NCI-H146 treated with DMSO at 0.1 percent for 48 hours (cell line): ENCODE measurements at regions not wholly inside any gene's neighbourhood (a gene's known extent, or its start where the extent isn't known, plus 50 kb on each side); places are given as distances from the start of the nearest gene placed in this dataset.
"Not testable (repeated sequence)": the region's sequence is repeated elsewhere in the genome, so short reads cannot be mapped to it uniquely, and the experiment has no call there.

Experiments used
- DNase-seq: peaks from one replicate; lab custom pipeline; 2025; ENCODE audit not compliant: unreplicated experiment; lab: John Stamatoyannopoulos, UW

DNA sequence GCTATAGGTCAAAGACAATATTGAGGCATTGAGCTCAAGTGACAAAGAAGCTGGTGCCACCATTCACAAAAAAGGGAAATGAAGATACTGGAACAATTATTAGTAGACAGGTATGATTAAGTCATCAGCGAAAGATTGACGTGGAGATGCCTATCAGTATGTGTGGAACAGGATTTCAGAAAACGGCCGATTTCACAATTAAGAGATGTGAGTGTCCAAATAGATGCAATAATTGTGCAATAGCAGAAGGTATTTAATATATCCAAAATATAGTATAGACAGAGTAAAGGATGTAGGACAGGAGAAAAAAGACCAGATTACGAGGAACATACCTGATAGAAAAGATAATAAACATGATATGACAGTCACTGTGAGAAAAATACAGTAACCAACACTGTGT lies 433.1 kb downstream of the C12orf50 start:
- DNase-seq: no peak

DNA sequence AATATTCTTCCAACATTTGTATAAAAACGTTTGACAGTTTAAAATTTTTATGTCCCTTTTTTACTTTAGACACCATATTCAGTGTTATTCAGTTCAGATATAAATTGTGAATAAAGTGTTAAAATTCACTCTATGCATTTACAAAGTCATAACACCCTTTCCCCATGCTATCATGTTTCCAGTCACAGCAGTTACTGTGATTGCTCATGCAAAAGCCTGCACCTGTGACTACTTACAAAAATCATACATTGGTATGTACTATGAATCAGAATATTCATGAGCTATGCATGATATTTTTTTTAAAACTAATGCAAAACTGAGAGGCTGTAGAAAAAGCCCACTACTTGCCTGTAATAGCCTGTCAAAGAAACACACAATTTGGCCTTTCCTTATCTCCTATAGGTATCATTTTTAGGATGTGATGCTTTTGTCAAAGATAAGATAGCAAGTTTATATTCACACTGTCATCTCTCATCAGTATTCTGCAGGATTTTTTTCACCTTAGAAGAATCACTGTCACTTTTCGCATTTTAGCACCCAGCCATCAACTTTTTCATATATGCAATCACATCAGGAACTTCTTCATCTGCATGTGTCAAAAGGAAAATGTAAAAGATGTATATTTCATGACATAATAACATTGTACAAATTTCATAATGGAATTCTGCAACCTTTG lies 443.2 kb downstream of the C12orf50 start:
- no peak for DNase-seq

DNA sequence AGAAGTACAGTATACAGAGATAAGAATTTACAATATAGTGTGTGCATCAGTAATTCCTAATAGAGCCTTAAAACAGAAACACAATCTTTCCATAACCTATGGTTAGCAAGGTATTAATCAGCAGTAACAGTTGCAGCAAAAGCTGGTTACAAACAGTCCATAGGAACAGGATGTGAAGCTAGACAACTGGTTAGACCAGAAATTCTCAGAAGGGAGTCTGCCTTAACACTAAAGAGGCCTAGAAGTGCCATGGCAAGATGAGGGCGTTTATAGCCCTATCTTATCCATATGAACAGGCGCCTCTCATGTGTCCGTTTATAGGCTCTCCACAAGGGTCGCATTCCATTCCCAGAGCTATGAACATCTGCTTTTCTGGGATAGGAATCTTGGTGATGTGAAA lies 450.1 kb downstream of the C12orf50 start:
- DNase-seq: not testable (repeated sequence)

DNA sequence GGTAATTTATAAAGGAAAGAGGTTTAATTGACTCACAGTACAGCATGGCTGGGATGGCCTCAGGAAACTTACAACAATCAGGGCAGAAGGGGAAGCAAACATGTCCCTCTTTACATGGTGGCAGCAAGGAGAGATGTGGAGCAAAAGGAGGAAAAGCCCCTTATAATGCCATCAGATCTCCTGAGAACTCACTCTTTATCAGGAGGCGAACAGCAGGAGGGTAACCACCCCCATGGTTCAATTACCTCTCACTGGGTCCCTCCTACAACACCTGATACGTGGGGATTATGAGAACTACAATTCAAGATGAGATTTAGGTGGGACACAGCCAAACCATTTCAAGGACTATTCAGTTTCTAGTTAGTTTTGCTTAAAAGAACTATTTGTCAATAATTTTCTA lies 453.3 kb downstream of the C12orf50 start:
- no peak for DNase-seq

DNA sequence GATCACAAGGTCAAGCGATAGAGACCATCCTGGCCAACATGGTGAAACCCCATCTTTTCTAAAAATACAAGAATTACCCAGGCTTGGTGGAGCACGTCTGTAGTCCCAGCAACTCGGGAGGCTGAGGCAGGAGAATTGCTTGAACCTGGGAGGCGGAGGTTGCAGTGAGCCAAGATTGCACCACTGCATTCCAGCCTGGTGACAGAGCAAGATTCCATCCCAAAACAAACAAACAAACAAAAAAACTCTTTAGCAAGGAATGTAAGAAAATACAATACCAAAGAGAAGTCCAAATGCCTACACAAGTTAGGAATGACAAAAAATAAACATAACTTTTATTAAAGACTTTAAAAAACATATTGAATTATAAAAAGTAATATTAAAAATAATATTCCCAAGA lies 462.3 kb downstream of the C12orf50 start:
- not testable (repeated sequence) for DNase-seq

DNA sequence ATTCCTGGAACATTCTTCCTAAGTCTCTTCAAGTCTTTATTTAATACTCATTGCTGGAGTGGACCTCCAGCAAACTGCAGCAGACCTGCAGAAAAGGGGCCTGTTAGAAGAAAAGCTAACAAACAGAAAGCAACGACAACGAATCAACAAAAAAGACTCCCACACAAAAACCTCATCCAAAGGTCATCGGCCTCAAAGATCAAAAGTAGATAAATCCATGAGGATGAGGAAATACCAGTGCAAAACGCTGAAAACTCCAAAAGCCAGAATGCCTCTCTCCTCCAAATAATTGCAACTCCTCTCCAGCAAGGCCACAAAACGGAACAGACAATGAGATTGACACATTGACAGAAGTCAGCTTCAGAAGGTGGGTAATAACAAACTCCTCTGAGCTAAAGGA lies 472.2 kb downstream of the C12orf50 start:
- DNase-seq: no peak

DNA sequence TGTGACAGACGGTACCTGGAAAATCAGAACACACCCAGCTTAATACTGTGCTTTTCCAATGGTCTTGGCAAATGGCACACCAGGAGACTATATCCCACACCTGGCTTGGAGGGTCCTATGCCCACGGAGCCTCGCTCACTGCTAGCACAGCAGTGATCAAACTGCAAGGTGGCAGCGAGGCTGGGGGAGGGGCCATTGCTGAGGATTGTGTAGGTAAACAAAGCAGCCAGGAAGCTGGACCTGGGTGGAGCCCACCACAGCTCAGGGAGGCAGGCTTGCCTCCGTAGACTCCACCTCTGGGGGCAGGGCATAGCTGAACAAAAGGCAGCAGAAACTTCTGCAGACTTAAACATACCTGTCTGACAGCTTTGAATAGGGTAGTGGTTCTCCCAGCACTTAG lies 498.0 kb downstream of the C12orf50 start:
- DNase-seq: not testable (repeated sequence)

DNA sequence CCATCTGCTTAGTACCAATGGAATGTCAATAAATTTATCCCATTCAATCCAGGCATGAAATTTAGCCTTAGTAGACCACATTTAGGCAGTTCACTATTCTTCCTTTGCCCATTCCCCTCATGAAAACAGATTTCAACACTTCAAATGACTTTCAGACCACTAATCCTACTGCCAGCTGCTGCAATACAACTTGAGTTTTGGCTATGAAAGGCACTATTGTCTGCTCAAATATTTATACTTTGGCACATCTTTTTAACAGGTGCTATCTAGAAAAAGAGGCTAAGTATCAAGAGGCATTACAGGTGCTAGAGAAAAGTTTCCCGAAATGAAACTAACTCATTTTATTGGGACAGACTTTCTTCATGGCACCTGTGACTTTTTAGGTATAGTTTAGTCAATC lies 499.8 kb downstream of the C12orf50 start:
- DNase-seq: no peak

DNA sequence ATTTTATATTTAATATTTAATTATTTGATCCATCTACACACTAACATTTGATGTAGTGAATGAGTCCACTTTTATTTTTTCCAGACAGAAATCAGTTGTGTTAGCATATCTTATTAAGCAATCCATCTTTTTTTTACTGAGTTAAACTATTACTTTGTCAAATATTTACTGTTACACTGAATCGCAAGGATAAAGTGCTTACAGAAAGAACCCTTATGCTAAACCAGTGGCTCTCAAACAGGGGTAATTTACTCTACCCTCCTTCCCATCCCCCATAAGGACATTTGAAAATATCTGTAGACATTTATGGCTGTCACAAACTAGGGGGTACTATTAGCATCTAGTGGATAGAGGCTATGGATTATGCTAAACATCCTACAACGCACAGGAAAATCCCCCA lies 508.2 kb downstream of the C12orf50 start:
- DNase-seq: no peak

DNA sequence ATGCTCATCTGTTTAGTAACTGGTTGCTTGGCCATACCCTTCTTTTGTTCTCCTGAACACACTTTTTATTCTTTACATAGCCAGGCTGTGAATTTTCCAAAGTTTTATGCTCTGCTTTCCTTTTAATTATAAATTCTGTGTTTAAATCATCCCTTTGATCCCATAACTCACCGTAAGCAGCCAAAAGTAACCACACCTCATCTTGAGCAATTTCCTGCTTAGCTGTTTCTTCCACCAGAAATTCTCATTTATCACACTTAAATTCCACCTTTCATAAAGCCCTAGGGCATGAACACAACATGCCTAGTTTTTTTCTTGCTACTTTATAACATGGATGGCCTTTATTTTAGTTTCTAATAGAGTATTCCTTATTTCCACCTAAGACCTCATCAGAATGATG lies 510.7 kb downstream of the C12orf50 start:
- DNase-seq: no peak

DNA sequence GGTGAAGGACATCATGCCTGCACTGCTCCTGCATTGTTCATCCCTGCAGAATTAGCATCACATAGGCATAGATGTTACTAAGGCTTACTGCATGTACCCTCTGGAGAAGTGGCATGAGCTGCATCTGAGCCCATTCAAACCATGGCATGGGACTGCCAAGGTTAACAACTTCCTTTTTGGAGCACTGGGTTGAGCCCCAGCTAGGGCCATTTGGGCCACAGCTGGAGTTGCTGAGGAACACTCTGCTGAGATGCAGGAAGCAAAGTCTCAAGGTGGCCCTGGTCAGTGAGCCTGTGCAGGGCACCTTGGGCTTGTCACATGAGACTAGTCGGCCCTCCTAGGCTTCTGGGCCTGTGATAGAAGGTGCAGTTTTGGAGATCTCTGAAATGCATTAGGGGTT lies 511.2 kb downstream of the C12orf50 start:
- DNase-seq: no peak

DNA sequence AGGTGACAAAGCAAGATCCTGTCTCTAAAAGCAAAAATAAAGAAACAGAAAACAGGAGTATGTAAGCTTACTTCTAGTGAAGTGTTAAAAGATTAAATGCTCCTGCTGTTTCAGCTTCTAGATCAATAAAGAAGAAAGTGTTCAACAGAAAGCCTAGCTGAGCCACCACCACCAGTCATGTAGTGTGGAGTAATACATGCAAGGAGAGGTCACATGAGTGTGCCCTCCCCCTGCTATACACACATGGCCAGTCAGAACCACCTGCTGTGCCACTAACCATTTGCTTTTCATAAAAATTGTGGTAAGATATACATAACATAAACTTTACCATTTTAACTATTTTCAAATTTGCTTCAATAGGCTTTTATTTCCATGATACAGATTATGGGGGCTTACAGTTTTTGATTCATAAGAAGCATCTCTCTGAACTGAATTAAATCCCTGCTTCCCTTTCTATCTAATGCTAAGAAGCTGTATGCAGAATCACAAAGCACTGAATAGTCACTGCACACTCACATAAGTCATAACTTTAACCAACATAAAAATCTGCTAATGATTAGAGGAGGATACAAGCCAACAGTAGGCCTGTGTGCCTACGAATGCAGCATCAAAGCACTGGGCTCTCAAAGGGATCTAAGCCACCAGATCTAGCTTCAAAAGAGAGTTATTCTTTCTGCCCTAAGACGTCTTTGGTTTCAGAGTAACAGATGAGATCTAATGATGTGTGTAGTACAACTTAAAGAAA lies 515.5 kb downstream of the C12orf50 start:
- DNase-seq: no peak

DNA sequence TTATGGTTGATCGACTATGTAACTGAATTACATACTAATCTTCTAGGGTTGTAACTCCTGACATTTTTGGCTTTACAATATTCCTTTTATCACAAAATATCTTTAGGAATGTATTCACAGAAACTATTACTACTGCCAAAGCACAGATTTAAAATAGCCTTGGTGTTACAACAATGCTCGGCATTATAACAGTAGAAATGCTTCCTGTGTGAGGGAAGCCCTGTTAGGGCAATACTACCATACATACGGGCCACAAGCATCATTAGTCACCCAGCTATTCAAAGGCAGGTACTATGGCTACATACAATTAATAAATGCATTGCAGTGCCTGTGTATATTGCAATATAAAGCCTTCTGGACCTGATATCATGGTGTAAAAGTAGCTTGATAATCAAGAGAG lies 517.8 kb downstream of the C12orf50 start:
- no peak for DNase-seq

DNA sequence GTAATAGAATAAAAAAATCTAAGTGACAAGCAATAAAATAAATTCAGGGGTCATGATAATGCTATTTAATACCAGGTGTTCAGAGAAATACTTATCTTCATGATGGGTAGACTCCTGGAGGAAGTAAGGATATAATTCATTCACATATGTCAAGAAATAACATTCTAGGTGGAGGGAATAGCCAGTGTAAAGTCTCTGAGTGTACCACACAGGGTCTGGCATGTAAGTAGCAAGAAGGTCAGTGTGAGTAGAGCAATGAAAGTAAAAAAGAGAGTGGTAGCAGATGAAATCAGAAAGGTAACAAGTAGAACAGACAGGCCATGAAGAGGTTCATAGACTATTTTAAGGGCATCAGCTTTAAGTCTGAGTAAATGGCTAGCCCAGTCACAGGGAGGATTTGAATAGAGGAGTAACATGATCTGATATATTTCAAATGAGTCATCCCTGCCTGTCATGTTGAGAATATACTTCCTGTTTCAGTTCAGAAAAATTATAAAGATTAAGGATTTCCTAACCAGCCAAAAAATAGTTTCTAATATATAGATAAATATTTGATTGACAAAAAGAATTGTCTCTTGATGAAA lies 519.9 kb downstream of the C12orf50 start:
- DNase-seq: no peak

DNA sequence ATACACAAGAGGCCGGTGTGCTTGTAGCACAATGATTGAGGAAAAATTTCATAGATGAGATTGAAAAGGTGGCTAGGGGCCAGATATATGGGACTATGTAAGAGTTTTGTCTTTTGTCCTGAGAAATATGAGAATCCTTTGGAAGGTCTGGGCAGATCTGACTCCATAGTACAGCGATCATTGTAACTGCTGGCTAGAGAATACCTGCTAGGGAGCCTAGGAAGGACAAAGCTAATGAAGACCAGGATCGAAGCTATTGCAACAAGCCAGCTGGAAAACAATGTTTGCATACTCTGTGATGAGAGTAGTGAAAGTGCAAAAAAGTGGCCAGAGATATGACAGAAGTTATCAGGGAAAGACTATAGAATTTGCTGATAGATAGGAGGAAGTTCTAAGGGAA lies 537.6 kb downstream of the C12orf50 start:
- no peak for DNase-seq

DNA sequence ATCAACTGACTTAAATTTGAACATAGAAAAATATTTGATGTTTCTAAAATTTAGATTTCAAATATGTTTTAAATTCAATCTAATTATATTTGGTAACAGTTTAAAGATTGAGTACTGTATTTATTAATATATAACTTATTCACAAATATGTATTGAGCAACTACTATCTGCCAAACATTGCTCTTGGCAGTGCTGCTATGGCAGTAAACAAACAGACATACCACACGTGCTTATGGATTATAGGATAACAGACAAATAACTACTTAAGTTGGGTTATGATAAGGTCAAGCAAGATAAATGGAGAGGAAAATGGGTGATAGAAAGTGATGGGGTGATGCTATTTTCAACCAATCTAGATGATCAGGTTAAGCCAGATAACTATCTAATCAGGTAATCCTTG lies 538.1 kb downstream of the C12orf50 start:
- DNase-seq: no peak

DNA sequence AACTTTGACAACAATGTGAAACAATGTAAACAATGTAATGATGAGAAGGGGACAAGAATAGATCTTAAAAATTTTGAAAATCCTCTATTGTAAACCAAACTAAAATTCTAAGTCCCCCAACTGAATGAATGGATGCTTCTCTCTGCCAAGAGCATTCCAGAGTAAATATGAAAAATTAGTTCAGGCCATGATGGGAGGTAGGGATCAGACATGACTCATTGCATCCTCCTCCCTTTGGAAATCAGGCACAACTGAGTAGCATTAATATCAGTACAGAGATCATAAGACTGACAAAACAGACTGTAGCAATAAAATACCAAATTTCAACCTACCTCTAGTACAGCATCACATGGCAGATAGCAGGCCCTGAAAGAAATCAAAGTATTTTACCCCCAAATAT lies 559.9 kb downstream of the C12orf50 start:
- no peak for DNase-seq

DNA sequence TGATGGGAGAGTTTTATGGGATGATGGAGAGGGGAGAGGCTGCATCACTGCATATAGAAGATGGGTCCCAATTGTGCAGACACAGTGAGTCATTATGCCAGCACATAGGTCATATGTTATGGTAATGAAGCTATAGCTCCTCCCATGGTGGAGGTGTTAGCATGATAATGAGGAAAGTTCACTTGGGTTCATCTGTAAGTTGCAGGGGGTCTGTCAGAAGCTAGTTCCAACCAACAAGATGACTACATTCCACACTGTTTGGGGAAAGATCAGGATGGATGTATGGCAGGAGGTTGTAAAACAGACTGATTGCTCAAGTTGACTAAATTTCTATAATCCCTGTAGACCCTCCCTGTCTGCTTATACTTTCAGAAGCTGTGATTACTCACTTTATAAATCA lies 561.3 kb downstream of the C12orf50 start:
- no peak for DNase-seq

DNA sequence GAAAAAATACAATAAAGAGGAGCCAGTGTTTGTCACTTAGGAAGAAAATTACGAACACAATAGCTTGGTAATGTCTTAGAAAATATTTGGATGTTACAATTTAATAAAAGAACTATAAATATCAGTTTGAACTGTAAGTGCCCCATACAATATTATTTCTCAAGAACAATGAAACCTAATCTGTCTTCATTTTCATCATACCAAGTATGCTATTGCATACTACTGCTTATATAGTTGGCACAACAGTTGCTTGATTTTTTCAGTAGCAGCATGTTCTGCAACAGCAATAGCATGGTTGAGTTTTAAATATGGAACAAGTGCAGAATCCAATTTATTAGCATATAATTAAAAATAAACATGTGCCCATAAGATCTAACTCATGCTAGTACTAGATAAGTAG lies 564.6 kb downstream of the C12orf50 start:
- DNase-seq: no peak

DNA sequence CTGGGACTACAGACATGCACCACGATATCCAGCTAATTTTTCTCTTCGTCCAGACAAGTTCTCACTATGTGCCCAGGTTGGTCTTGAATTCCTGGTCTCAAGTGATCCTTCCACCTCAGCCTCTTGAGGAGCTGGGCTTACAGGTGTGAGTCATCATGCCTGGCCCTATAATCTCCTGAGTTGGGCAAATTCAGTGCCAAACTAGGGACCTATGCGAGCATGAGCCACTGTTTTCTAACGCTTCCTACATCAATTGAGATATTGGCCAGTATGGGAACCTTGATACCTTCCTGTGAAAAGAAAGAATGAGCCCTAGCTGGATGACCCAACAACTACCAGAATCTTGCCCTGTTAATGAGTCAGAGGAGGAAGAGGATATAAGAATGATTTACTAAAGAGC lies 585.2 kb downstream of the C12orf50 start:
- DNase-seq: no peak

DNA sequence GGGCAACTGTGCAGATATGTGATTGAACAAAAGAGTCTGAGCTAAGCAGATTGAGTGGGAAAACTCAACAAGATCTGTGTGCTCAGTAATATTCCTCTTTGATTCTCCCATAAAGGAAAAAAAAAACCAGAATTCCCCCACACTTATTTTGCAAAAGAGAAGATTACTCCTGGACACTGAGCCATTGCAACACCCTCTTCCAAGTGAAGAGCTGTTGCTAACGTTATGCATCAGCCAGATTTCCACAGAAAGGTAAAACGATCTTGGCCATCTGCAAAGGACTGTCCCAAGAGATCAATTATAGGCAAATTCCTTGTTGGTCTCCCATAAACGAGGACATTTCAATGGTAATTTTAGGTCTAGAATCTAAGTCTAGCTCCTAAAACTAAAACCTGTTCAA lies 587.7 kb downstream of the C12orf50 start:
- no peak for DNase-seq

DNA sequence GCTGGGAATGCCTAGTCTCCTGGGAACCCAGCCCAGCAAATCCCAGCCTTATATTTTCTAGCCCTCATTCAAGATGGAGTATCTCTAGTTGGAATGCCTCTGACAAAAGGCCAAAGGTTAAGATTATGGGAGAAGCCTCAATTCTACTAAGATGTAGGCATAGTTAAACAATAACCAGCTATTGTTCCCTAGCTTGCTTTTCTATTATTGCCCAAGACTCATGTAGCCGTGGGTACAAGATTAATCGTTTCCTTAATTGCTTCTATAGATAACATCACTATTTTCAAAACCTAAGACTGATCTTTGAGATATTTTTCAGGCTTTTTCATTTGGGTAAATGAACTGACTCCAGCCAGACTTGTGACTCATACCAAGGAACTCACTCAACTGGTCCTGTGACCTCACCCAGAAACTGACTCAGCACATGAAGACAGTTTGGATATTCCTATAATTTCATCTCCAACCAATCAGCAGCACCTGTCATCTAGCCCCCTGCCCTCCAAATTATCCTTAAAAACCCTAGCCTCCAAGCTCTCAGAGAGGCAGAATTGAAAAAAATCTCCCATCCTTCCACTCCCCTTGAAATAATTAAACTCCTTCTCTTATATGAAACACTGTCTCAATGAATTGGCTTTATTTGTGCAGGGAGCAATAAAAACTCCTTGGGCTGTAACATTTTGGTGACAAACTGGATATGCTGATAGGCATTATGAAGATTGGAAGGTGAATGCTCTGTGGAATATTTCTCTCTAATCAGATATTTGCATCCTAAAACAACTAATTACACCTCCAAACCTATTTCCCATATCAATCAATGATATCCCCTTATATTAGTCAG lies 589.0 kb downstream of the C12orf50 start:
- no peak for DNase-seq
